HG03571 (cell line): ENCODE measurements at regions not wholly inside any gene's neighbourhood (a gene's known extent, or its start where the extent isn't known, plus 50 kb on each side); places are given as distances from the start of the nearest gene placed in this dataset.

Source experiments
- ATAC-seq: cut with Tn5 transposase; IDR thresholded peaks from one replicate; pipeline ENCODE4 v1.9.1; 2021; ENCODE audit not compliant: unreplicated experiment

DNA sequence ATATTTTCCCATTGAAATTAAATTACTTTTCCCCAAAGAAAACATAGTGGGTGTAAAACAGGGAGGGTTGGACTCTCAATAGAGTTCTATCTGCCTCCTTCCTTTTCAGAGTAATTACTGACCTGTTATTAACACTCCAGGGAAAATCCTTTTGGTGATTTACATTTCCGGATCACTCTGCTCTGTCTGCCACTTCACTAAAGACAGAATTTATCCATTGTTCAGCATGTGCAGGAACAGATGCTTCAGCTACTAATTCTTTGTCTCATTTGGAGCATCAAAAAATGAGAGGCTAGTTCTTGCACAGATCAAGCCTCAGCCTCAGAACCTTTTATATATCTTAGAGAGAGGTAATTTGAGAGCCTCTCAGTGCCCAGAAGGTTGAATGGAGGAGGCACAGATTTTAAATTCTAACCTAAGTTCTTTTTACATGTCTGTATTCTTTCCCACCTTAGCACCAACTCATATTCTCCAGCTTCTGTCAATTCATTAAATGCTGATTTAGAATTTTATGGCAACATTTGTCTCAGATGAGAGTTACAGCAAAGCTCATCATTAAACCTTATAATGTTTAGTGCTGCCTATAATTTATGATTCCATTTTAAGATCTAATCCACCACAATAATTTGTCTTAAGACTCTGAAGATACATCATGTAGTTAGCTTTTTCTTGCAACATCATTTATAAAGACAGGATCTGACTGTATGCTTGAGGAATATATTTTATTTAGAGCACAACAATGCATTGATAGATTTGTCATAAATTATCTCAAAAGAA, 1494.4 kb downstream of the STIM2 start:
- no peak for ATAC-seq

DNA sequence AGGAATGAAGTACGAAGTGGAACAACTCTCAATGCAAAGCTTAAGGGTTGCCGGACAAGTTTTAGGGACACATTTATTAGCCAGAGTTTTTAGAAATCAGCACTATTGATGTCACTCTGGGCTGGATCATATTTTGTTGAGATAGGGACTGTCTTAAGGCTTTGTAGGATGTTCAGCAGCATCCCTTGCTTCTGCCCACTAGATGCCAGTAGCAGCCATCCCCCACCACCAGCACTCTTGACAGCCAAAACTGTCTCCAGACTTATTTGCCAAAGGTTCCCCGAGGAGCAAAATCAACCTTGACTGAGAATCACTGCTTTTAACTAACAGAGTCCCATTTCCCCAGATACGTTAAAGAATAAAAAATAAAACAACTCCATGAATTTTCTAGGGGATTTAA, 1497.3 kb downstream of the STIM2 start:
- no peak for ATAC-seq

DNA sequence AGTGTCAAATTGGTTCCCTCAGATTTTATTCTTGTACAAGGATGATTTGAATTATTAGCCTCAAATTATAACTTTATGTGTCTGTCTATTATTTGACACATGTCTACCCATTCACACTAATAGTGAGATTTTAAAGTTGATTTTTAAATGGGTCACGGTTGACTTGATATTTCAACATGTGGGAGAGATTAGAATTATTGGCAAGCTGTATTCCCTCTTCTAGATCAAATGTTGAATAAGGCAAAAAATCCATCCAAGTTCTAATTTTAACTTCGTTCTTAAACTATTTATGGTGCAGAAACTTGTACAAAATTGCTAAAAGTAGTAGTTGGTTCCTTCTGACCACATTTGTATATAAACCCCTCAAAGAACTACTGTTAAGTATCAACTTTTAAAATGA, 1498.0 kb downstream of the STIM2 start:
- no peak for ATAC-seq

DNA sequence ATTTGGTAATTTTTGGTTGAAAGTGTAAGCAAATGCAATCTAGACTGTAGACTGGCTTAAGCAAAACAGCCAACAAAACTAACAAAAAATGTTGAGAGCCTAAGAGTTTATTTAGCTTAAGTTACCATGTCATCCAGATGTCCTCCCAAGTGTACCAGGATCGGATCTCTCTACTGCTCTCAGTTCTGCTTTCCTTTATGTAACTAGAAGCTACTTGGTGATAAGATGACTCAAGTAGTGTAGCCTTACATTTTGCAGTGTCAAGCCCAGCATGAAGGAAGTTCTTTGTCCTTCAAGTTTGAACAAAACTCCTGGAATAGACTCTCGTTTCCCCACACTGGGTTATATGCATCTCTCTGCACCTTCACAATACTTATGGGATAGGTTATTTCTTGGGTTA, 1500.0 kb downstream of the STIM2 start:
- no peak for ATAC-seq

DNA sequence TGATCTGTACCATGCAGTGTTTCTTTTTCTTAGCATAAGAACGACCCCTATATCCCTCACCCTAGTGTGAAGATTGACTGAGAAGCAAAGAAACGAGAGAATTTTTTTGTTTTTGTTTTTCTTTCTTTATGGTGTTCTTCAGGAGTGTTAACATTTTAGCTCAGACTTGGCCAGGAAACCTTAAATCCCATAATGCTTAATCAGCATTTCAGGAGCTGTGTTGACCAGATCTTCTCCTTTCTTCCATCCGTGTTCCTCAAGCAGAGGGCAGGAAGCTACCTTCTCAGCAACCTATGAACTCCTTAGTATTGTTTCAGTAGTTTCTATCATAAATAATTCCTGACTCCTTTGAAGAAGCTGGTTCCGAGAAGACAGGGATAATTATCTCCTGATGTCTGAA, 1501.5 kb downstream of the STIM2 start:
- ATAC-seq: no peak

DNA sequence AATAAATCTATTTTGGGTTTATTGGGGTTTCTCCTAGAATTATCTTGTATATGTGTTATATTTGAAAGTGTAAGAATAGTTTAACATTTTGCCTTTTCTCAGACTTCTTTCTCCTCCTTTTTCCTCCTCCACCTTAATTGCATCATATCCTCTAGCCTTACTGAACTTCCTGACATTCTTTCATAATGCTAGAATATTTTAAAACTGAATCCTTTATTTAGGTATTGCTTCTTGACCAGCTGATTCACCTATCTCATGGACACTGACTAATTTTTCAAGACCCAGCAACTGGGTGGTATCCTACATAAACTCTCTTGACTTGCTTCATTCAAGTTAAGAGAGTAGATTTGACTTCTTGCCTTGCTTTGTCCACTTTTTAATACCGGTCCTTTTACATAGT, 1508.9 kb downstream of the STIM2 start:
- ATAC-seq: no peak

DNA sequence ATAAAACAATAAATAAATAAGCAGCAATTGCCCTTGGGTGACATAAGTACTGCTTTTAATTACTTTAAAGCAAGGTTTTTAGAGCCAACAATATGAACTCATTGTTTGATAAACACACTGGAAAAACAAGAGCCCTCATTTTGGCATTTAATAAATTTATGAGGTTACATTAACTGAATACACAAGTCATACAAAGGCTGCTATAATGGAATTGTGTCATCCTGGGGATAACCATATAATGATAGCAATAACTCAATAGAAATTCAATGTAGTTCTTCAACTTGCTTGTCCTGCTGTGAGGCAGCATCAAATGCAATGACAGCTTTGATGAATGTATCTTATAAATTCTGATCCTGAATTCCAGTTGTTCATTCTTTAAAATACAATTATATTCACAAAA, 1512.5 kb downstream of the STIM2 start:
- no peak for ATAC-seq

DNA sequence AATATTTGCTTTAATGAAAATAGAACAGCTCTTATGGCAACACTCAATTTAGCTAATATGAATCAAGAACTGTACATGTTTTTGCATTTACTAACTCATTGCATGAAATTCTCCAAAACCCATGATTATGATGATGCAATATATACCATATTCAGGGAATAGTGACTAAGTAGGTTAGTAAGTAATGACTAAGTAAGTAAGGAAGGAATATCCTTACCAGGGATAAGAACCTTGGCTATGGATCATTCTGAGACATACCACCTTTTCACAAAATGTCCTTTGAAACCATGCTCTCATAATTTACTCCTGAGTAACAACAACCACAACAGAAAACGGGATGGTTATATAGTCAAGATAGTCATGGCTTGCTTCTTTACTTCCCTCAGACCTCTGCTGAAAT, 1513.0 kb downstream of the STIM2 start:
- ATAC-seq: no peak

DNA sequence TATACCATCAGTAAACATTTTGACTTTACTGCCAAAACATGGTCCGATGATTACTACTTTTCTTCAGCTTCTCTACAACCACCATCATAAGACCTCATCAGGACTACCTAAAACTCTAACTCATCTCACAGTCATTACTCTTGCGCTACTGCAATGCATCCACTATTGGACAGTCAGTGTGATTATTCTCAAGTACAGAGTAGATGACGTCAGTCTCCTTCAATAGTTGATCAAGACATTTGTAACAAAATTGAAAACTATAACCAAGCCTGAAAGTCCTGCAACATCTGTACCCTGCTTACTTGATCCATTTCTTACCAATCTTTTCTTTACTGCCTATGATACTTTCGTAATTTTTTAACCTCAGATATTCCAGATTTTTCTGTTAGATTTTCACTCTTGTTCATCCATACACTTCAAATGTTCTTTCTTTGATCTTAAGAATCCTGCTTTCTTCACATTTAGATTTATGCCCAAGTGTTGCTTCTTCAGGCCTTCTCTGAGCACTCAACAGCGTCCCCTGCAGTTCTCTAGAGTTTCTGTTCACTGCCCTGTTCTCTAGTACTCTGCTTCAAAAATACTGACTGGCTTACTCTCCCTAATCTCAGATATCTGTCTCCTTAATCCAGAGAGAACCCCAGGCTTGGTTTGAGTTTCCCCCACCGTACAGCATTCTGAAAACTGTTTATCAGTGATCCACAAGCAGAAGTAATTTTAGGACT, 1517.6 kb downstream of the STIM2 start:
- ATAC-seq: no peak

DNA sequence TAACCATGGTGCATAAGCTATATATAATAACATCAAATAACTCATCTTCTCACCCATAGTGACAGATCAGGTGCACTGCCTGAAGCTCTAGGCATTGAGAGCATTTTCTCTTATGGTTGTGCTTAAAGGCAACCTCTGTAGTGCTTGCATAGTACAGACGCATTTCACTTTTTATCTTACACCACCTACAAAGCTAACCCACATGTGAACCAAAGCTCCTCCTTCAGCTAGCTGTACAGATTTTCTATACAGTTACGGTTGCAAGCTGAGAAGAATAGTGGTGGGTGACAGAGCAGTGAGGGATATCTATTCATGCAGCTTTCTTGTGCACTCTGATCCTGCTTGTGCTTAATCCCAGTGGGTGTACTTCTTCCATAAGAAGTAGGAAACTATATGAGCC, 1525.2 kb downstream of the STIM2 start:
- no peak for ATAC-seq

DNA sequence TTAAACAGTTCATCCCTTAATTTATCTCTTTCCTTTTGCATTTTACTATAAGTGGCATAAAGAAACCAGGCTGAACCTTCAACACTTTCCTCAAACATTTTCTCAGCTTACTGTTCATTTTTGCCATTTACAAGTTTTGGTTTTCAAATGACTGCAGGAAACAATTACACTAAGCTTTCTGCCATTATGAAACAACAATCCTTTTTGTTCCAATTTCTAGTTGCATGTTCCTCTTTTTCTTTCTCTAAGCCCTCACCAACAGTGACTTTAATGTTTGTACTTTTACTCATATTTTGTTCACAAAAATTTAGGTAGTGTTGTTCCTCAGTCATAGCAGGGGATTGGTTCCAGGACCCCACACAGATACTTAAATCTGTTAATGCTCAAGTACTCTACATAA, 1526.1 kb downstream of the STIM2 start:
- no peak for ATAC-seq

DNA sequence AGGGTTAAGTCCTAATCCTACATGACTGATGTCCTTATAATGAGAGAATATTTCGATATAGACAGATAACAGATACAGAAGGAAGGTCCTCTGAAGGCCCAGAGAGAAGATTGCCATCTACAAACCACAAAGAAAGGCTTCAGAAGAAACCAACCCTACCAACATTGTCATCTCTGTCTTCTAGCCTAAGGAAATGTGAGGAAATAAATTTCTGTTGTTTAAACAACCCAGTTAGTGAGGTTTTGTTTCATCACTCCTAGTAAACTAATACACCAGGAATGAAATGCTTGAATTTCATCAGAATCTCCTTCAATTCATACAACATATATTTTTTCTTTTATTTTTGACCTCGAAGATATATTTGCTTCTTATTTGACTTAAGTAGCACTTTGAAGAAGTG, 1527.8 kb downstream of the STIM2 start:
- no peak for ATAC-seq

DNA sequence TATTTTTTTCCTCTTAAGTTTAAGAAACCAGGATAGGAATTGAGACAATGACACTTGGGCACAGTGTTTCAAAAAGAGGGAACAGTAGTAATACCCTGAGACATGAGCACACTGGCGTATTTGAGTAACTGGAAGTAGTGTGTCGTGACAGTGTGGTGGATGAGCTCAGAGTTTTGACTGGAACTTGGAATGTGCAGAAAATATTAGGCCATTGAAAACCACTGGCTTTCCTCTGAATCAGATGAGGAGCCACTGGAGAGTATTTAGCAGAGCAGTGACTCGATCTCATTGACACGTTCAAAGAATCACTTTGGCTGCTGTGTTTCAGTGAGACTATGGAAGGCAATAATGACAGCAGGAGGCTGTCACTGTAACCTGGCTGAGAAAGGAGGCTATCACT, 1531.2 kb downstream of the STIM2 start:
- no peak for ATAC-seq

DNA sequence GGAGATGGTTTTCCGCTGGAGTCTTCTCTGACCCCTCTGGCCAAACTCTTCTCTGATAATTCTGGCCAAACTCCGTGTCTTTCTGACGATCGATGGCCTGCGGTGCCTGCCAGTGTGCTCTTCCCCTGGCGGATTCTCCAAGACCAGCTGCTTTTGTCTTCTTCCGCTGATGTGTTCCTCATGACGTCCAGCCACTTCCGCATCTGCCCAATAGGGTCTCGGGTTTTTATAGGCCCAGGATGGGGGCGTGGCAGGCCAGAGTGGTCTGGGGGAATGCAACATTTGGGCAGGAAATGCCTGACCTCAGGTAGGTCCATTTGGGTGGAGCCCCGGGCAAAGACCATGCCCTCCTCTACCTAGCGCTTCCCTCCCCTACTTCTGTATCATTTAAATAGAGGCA, 1542.1 kb downstream of the STIM2 start:
- ATAC-seq: no peak

DNA sequence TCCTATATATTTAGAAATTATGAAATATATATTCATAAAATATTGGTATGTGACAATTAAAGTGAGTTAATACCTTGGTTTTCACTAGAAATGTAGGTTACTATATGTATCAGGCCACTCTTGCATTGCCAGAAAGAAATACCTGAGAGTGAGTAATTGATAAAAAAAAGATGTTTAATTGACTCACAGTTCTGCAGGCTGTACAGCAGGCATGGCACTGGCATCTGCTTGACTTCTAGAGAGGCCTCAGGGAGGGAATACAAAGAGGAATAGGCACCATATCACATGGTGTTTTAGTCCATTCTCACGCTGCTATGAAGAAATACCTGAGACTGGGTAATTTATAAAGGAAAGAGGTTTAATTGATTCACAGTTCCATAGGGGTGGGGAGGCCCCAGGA, 1560.6 kb downstream of the STIM2 start:
- no peak for ATAC-seq

DNA sequence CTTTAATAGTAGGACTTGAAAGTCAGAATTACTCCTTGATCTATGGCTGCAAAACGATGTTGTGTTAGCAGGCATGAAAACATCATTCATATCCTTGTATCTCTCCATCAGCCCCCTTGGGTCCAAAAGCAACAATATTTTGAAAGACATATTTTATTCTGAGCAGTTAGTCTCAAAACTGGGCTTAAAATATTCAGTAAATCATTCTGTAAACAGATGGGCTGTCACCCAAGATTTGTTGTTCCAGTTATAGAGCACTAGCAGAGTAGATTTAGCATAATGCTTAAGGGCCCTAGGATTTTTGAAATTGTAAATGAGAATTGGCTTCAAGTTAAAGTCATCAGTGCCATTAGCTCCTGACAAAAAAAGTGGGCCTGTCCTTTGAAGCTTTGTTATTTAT, 1565.6 kb downstream of the STIM2 start:
- no peak for ATAC-seq

DNA sequence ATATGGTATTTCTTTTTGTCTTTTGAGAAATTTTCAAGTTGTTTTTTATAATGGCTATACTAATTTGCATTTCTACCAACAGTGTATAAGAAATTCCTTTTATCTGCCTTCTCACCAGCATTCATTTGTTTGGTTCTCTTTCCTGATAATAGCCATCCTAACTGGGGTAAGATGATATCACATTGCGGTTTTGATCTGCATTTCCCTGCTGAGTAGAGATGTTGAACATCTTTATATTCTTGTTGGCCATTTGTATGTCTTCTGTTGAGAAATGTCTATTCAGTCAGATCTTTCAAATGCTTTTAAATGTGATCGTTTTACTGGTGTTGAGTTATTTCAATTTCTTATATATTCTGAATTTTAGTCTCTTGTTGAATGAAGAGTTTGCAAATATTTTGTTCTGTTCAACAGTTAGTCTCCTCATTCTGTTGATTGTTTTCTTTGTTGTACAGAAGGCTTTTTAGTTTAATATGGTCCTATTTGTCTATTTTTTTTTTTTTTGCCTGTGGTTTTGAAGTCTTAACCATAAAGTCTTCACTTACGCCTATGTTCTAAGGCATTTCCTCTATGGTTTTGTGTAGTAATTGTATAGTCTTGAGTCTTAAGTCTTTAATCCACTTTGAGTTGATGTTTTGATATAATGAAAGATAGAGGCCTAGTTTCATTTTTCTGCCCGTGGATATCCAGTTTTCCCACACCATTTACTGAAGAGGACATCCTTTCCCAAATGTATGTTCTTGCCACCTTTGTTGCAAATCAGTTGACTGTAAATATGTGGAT, 1566.9 kb downstream of the STIM2 start:
- no peak for ATAC-seq

DNA sequence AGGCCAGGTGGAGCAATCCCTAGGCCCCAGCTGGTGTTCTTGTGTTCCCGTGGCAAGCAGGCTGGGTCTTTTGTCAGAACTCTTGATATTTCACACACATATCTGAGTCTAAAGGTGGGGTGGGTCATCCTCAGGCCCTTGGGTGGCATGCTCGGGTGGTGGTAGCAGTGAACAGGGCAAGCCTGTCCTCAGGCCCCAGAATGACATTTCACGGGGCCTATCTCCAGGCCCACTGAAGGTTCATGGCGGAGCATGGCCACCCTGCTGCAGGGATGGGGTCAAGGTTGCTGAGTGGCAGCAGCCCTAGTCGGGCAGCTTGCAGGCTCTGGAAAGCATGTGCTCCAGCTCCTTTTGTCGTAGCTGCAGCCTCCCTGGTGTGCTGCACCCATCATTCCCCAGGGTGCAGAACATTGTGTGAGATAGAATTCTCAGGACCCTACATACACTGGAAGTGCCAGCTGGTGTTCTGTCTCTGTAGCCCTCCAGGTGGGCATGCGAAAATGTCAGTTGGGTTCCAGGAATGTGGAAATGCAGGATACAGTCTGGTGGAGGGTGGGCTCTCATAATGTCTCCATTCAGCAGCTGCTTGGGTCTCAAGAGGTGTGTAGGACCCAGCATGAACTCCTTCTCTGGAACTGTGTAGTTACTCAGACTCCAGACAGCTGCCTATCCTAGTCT, 1571.8 kb downstream of the STIM2 start:
- ATAC-seq: no peak

DNA sequence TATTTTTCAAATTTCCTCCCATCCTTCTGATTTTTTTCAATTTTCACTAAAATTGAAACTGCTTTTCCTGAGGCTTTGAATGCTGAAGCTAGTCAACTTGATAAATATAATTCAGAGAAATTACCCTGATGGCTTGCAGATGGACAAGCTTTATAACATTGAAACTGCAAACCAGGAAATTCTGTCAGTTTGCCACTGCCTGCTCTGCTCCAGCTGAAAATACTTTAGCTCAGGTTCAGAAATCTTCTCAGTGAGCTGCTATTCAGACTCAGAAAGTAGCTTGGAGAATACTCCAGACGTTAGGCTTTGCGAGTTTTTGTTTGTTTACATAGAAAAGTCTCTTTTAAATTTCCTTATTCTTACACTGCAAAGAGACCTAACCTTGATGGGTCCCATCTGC, 1574.7 kb downstream of the STIM2 start:
- no peak for ATAC-seq

DNA sequence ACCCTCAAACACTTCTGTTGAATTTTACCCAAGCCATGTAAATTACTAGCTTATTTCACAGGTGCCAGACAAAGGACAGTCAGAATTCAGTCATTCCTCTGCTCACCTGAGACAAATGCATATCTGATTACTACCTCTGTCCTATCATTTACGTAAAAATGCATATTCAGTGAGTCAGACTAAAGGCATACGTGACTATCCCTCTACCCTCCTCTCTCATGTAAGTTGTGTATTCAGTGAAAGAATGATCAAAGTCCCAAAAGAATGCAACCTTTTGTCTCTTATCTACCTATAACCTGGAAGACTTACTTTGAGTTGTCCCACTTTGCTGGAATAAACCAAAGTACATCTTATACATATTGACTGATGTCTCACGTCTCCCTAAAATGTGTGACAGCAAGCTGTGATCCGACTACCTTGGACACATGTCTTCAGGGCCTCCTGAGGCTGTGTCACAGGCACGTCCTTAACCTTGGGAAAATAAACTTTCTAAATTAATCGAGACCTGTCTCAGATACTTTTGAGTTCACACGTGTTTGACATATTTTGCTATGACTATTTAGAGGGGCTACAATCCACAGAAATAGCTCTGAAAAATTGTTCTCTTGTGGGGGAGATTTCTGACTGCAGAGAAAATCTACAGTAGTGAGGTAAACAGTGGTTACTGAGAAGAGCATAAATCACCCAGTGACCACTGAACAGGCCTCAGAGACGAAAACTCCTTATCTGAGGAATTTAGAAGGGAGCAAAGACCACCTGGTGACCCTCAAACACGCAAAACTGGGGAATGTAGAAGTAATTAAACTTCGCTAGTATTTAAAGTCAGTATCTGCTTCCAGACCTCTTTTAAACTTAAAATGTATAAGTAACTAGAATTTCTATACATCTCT, 1575.8 kb downstream of the STIM2 start:
- no peak for ATAC-seq
